ES-I3 (cell line): ENCODE measurements at regions not wholly inside any gene's neighbourhood (a gene's known extent, or its start where the extent isn't known, plus 50 kb on each side); places are given as distances from the start of the nearest gene placed in this dataset.

ENCODE experiments used
- H3K36me3 ChIP-seq: 2 replicates; pipeline ENCODE4 v1.6.1; 2013; ENCODE audit warnings: mild to moderate bottlenecking, low read length, control low read depth, moderate library complexity; ENCODE audit not compliant: insufficient read depth
- H3K4me1 ChIP-seq: 2 replicates; pipeline ENCODE4 v1.6.1; 2013; ENCODE audit warnings: mild to moderate bottlenecking, control low read depth, low read length; ENCODE audit not compliant: insufficient read depth
- H3K9ac ChIP-seq: 2 replicates; pipeline ENCODE4 v1.6.1; 2013; ENCODE audit warnings: low read depth, mild to moderate bottlenecking, low read length, moderate library complexity
- H3K9me3 ChIP-seq: 2 replicates; pipeline ENCODE4 v1.6.1; 2013; ENCODE audit warnings: mild to moderate bottlenecking, low read length, moderate library complexity; ENCODE audit not compliant: control insufficient read depth, insufficient read depth

- Histone ChIP-seq H3K9me3 (no peaks in the 10 kb centered on the region), H3K4me1 (no peaks in the 10 kb centered on the region), H3K9ac (no peak overlapping the region), H3K36me3 (no peaks in the 10 kb centered on the region)
Observed at GRCh38 chr5:67490543-67491321, 294.1 kb upstream of the CD180 start.

GRCh38 chr5:67488885-67489284 lies 292.3 kb upstream of the CD180 start:
- no peaks in the 10 kb centered on the region for H3K4me1 ChIP-seq
- no peak overlapping the region for H3K9ac ChIP-seq
- no peaks in the 10 kb centered on the region for H3K36me3 ChIP-seq
- H3K9me3 ChIP-seq, result no peaks in the 10 kb centered on the region

DNA sequence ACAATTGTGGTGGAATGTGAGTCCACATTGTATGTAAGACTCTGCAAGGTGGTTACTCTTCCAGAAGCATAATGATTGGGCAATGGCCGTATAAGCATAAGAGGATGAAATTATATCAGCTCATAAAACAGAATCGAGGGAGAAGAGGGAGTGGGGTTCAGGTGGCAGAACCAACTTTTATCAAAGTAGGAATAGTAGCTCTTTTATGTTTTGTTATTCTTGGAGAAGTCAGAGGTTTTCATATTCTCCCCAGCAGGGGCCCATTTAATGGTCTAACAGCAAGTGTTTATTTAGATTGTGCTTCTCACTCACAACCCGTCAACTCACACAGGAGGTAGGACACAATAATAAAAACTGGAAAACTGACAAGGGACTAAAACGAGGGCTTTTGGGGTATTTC lies 291.3 kb upstream of the CD180 start:
- Histone ChIP-seq H3K9ac (no peak overlapping the region), H3K9me3 (no peaks in the 10 kb centered on the region), H3K4me1 (no peaks in the 10 kb centered on the region), H3K36me3 (no peaks in the 10 kb centered on the region)

- H3K9ac ChIP-seq, result no peak overlapping the region
Observed at GRCh38 chr5:67483453-67484030, 286.9 kb upstream of the CD180 start.

DNA sequence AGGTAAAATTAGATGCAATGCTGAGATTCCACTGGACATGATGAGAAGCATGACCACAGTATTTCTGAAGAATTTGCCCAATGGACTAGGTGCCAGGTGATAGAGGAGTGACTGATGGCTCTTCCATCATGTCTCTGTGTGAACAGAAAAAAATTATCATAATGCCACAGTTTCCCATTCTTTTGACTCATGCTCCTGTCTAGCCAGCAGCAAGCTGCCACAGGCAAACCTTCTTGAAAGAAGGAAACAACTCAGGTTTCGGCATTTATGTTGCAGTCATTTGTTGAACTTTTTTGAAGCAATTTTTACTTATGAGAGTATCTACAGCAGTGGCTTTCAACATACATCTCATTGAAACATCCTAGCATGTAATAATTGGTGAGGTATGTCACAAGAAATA lies 284.8 kb upstream of the CD180 start:
- H3K36me3 ChIP-seq, result no peaks in the 10 kb centered on the region
- H3K9ac ChIP-seq, result no peak overlapping the region

More at GRCh38 chr5:67483453-67484030, 286.9 kb upstream of the CD180 start:
- Histone ChIP-seq H3K9me3 (no peaks in the 10 kb centered on the region), H3K4me1 (no peaks in the 10 kb centered on the region), H3K36me3 (no peaks in the 10 kb centered on the region)

DNA sequence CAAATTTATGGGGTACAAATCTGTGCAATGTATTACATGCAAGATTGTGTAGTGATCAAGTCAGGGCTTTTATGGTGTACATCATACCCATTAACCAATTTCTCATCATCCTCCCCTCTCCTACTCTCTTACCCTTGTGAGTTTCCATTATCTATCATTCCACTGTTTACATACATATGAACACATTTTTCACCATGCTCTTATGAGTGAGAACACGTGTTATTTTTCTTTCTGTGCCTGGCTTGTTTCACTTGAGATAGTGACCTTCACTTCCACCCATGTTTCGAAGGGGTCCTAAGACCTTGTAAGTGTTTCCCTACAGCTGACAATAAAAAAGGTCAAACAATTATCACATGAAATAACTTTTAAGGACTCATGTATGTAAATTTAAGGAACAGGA lies 281.7 kb upstream of the CD180 start:
- Histone ChIP-seq H3K9ac (no peak overlapping the region), H3K36me3 (no peaks in the 10 kb centered on the region), H3K9me3 (no peaks in the 10 kb centered on the region), H3K4me1 (no peaks in the 10 kb centered on the region)

More for the DNA sequence above, 284.8 kb upstream of the CD180 start:
- Histone ChIP-seq H3K9me3 (no peaks in the 10 kb centered on the region), H3K4me1 (no peaks in the 10 kb centered on the region)

GRCh38 chr5:67476995-67477394 lies 280.4 kb upstream of the CD180 start:
- no peaks in the 10 kb centered on the region for H3K4me1 ChIP-seq
- no peak overlapping the region for H3K9ac ChIP-seq
- H3K36me3 ChIP-seq, result no peaks in the 10 kb centered on the region
- H3K9me3 ChIP-seq, result no peaks in the 10 kb centered on the region

GRCh38 chr5:67476531-67476930 lies 279.9 kb upstream of the CD180 start:
- Histone ChIP-seq H3K36me3 (no peaks in the 10 kb centered on the region), H3K9ac (no peak overlapping the region), H3K9me3 (no peaks in the 10 kb centered on the region), H3K4me1 (no peaks in the 10 kb centered on the region)

GRCh38 chr5:67475489-67475888 lies 278.9 kb upstream of the CD180 start:
- Histone ChIP-seq H3K9ac (no peak overlapping the region), H3K4me1 (no peaks in the 10 kb centered on the region), H3K36me3 (no peaks in the 10 kb centered on the region), H3K9me3 (no peaks in the 10 kb centered on the region)

DNA sequence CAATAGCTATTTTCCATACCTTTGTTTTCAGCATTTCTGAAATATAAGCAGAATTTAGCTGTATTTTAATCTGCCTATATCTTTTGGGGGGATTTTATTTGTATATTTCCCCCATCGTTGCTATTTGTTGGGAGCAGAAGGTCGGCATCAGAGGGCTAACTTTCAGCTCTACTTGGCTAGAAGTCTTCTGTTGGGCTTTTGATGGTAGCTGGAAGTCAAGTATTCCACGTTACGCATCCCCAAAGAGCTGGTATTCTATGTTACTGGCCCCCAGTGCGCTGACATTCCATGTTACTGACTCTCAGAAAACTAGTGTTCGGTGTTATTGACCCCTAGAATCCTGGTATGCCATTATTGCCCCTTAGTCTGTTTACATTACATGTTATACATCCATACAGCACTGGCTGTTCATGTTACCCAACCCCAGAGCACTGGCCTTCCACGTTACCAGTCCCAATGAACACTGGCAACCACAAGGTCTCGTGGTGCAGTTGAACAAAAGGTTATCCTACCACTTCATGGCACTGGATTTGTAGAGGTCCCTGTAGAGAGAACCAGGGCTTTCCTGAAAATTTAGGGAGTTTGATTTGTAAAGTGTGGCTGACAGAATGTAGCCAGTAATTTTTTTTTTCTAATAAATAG lies 278.1 kb upstream of the CD180 start:
- Histone ChIP-seq H3K36me3 (no peaks in the 10 kb centered on the region), H3K4me1 (no peaks in the 10 kb centered on the region), H3K9me3 (no peaks in the 10 kb centered on the region), H3K9ac (no peak overlapping the region)

DNA sequence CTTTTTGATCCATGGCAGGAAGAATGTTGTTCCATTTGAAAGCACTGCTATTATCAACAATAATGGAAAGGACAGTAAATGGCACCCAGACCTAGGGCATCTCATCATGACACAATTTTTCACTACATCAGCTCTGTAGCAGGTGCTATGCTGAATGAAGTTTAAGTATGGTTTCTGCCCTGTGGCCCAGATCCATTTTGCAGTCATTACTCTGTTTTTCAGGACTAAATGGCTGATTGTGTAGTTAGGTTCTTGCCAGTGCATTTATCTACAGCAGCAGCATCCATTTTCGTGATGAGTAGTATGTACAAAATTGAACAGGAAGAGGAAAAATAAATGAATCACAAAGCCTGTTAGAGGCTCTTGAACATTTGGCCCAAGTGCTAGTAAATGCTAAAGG lies 270.5 kb upstream of the CD180 start:
- Histone ChIP-seq H3K9me3 (no peaks in the 10 kb centered on the region), H3K36me3 (no peaks in the 10 kb centered on the region), H3K4me1 (no peaks in the 10 kb centered on the region), H3K9ac (no peak overlapping the region)

DNA sequence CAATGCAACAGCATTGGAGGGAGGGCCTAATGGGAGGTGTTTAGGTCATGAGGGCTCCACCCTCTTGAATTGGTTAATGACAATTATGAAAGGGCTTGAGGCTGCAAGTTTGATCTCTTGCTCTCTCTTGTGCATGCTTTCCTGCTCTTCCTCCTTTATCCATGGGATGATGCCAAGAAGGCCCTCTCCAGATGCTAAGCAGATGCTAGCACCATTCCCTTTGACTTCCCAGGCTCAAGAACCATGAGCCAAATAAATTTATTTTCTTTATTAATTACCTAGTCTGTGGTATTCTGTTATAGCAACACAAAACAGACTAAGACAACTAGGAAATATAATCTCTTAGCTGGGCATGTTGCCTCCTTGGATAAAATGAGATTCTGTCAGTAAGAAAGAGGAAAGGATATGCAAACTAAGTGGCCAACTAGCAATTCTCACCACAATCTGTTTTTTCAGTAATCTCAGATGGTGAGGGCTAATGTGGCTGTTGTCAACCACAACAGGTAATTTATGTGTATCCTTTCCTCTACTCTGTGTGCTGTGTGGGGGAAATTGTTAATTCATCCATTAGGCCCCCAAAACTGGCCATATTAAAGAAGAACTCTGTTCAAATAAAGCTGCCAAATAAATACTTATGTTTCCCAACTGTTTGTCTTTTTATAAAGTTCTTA lies 269.1 kb upstream of the CD180 start:
- no peak overlapping the region for H3K9ac ChIP-seq
- H3K4me1 ChIP-seq, result no peaks in the 10 kb centered on the region

GRCh38 chr5:67462147-67462546 lies 265.5 kb upstream of the CD180 start:
- Histone ChIP-seq H3K9me3 (no peaks in the 10 kb centered on the region), H3K9ac (no peak overlapping the region), H3K36me3 (no peaks in the 10 kb centered on the region), H3K4me1 (no peaks in the 10 kb centered on the region)

More for the DNA sequence above, 269.1 kb upstream of the CD180 start:
- Histone ChIP-seq H3K36me3 (no peaks in the 10 kb centered on the region), H3K9me3 (no peaks in the 10 kb centered on the region)

- Histone ChIP-seq H3K4me1 (no peaks in the 10 kb centered on the region), H3K9me3 (no peaks in the 10 kb centered on the region), H3K36me3 (no peaks in the 10 kb centered on the region), H3K9ac (no peak overlapping the region)
Observed at GRCh38 chr5:67459253-67459652, 262.7 kb upstream of the CD180 start.
